ENCODE measurements at regions not wholly inside any gene's neighbourhood (a gene's known extent, or its start where the extent isn't known, plus 50 kb on each side); places are given as distances from the start of the nearest gene placed in this dataset.

GRCh38 chr5:155068616-155069100 is 55.1 kb downstream of the KIF4B start:
- DNase-seq (ENCODE audit: low read depth), result no peak

DNA sequence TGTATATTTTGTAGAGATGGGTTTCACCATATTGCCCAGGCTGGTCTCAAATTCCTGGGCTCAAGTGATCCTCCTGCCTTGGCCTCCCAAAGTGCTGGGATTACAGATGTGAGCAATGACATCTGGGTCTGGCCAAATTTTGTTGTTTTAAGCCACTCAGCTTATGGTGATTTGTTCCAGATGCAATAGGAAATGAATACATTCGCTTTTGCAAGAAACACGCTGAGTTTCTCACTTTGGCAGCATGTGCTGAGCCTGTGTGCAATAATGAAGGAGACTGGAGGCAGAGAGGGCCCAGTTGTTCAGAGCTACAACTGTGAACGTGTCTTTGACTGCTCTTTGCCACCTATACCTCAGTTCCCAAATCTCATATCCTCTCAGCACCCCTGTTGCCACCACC is 56.4 kb downstream of the KIF4B start:
- DNase-seq (ENCODE audit: low read depth), result no peak

GRCh38 chr5:155070781-155071180 is 57.2 kb downstream of the KIF4B start:
- no peak for DNase-seq (ENCODE audit: low read depth)

- DNase-seq (ENCODE audit: low read depth), result no peak
Observed at GRCh38 chr5:155076379-155076778, 62.8 kb downstream of the KIF4B start.

DNA sequence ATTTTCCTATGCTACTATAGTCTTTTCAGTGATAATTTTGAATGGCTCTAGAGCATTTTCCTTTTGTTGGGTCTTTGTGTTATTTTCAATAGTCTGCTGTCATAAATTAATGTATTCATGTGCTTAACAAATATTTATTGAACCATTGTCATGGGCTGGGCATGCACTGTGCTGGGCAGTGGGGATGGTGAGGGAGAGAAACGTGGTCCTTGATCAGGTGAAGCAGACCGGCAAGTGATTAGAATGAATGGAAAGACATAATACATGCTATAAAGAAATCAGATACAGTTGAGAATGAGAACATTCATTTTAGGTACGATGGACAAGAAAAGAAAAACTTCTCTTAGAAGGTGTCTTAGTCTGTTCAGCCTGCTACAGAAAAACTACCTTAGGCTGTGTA is 66.1 kb downstream of the KIF4B start:
- DNase-seq (ENCODE audit: low read depth), result no peak

DNA sequence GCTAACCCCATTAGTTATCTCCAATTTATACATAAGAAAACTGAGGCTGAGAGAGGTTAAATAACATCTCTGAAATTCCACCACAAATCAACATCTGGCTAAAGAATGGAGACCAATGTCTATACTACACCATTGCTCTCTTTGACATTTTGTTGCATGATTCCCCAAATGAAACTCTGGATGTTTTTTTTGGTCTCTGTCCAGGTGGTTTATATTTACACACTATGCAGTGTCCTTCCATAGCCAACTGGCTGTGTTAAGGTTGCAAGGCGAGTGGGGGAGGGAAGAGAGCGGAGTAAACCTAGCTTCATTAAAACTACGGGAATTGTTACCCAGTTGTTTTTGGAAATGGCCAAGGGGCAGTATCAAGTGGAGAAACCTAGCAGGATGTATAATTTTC is 67.2 kb downstream of the KIF4B start:
- DNase-seq (ENCODE audit: low read depth), result no peak

GRCh38 chr5:155081618-155082017 is 68.1 kb downstream of the KIF4B start:
- no peak for DNase-seq (ENCODE audit: low read depth)

GRCh38 chr5:155082401-155082800 is 68.8 kb downstream of the KIF4B start:
- peak; percentile 94 for DNase-seq (ENCODE audit: low read depth)

- DNase-seq (ENCODE audit: low read depth), result no peak
Observed at GRCh38 chr5:155085282-155085989, 71.9 kb downstream of the KIF4B start.

DNA sequence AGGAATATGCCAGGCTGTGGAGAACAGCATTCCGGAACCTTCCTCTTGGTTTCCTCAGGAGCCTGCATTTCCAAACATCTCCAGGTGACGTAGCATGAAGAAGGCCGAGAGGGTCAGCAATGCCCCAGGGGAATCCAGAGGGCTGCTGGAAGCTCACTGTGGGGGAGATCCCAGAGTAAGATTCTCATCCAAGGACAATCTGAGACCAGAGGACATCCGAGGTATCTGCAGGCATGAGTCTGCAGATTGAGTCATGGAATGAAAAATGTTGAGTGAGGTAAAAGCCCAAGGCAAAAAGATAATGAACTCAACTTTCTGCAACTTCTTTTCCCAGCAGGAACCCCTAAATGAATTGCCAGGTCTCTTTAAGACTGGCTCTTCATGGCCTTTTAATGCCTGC is 73.5 kb downstream of the KIF4B start:
- peak; percentile 13 for DNase-seq (ENCODE audit: low read depth)

- no peak for DNase-seq (ENCODE audit: low read depth)
Observed at GRCh38 chr5:155088811-155089210, 75.3 kb downstream of the KIF4B start.

- peak; percentile 21 for DNase-seq (ENCODE audit: low read depth)
Observed at GRCh38 chr5:155089643-155090042, 76.1 kb downstream of the KIF4B start.

DNA sequence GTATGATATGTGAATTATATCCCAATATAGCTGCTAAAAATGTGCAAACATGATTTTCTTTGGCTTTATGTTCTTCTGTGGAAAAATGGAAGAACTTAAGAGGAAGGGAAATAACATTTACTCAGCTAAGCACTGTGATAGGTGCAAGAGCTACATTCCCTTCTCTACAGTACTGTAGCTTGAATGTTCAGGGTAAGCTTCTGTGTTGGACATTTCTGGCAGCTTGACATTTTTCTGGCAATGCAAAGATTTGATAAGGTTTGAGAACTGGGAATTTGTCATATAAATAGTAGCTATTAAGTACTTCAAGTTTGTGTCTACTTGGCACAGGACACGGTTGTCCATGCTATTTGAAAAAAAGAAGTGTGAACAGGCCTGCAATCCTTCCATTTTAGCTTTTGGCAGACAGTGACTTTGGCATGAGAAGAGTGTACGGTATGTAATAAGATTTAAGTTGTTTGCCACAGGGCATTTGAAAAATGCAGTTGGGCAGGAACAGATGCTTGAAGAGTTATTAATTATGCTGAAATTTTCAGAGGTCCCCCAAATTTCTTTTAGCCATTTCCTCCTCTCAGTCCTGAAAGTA is 77.6 kb downstream of the KIF4B start:
- DNase-seq (ENCODE audit: low read depth), result no peak

- peak; percentile 43 for DNase-seq (ENCODE audit: low read depth)
Observed at GRCh38 chr5:155091768-155092717, 78.5 kb downstream of the KIF4B start.

GRCh38 chr5:155094455-155094854 is 80.9 kb downstream of the KIF4B start:
- no peak for DNase-seq (ENCODE audit: low read depth)

GRCh38 chr5:155097995-155098394 is 84.4 kb downstream of the KIF4B start:
- no peak for DNase-seq (ENCODE audit: low read depth)

- DNase-seq (ENCODE audit: low read depth), result no peak
Observed at GRCh38 chr5:155098433-155098832, 84.9 kb downstream of the KIF4B start.

DNA sequence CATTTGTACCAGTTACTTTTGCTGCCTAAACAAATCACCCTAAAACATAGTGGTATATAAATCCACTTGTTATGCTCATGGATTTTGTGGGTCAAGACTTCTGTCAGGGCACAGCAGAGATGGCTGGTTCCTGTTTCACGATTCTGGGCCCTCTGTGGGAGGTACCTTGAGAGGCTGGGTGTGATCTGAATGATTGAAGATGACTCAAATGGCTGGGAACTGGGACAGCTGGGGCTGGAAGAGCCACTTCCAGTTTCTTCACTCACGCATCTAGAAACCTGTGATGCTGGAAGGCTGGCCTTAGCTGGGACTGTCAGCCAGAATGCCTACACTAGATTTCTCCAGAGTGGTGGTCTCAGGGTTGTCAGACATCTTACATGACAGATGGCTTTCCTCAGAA is 88.1 kb downstream of the KIF4B start:
- DNase-seq (ENCODE audit: low read depth), result no peak

DNA sequence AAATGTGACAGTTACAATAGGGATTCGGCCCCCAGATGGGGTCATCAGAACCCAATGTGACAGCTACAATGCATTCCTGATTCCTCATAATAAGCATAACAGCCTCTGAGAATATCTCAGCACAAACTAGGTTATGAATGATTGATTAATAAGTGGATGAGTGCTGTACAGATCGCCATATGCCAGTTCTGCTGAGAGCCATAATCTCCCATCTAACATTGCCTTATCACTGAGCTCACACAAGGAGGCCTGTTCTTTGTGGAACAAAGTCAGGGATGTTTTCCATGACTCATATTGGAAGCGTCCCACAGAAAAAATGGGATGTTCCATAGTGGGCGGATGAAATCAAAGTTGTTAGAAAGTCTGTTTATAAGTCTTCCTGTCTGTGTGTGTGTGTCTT is 89.6 kb downstream of the KIF4B start:
- DNase-seq (ENCODE audit: low read depth), result peak; percentile 46

- DNase-seq (ENCODE audit: low read depth), result no peak
Observed at GRCh38 chr5:155104441-155104840, 90.9 kb downstream of the KIF4B start.

- DNase-seq (ENCODE audit: low read depth), result no peak
Observed at GRCh38 chr5:155106221-155106620, 92.7 kb downstream of the KIF4B start.

DNA sequence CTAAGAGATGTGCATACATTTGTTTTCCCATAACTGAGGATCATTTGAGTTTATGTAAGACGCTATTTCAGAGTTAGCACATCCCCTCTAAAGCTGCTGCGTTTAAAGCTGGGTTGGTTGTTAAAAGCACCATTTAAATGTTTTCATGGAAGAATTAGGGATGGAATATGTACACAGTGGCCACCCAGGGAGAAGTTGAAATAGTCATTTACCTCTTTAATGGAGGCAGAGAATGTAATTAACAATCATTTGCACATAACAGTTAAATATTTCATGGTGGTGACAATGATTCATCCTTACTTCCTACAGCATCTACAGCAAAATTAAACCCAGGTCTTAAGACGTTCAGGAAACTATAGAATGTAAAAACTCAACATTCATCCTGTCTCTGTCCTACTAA is 100.3 kb downstream of the KIF4B start:
- no peak for DNase-seq (ENCODE audit: low read depth)
